GM18502 (cell line): ENCODE measurements at regions not wholly inside any gene's neighbourhood (a gene's known extent, or its start where the extent isn't known, plus 50 kb on each side); places are given as distances from the start of the nearest gene placed in this dataset.
"Not testable (repeated sequence)": the region's sequence is repeated elsewhere in the genome, so short reads cannot be mapped to it uniquely, and the experiment has no call there.

ENCODE experiments used
- ATAC-seq: cut with Tn5 transposase; IDR thresholded peaks from one replicate; pipeline ENCODE4 v1.9.1; 2021; ENCODE audit warnings: mild to moderate bottlenecking; ENCODE audit not compliant: unreplicated experiment, poor library complexity

GRCh38 chr13:105838231-105838630 lies 697.2 kb downstream of the EFNB2 start:
- ATAC-seq: no peak

- not testable (repeated sequence) for ATAC-seq
These were observed 698.2 kb downstream of the EFNB2 start for GRCh38 chr13:105837295-105837694.

GRCh38 chr13:105830821-105831220 lies 704.6 kb downstream of the EFNB2 start:
- ATAC-seq: no peak

GRCh38 chr13:105827111-105827809 lies 708.2 kb downstream of the EFNB2 start:
- no peak for ATAC-seq

GRCh38 chr13:105825071-105825470 lies 710.4 kb downstream of the EFNB2 start:
- ATAC-seq: no peak

- no peak for ATAC-seq
These were observed 714.1 kb downstream of the EFNB2 start for GRCh38 chr13:105821337-105821736.

- ATAC-seq: no peak
These were observed 715.0 kb downstream of the EFNB2 start for GRCh38 chr13:105820415-105820814.

GRCh38 chr13:105817498-105817897 lies 718.0 kb downstream of the EFNB2 start:
- ATAC-seq: no peak

GRCh38 chr13:105816994-105817393 lies 718.5 kb downstream of the EFNB2 start:
- ATAC-seq: no peak

- no peak for ATAC-seq
These were observed 720.6 kb downstream of the EFNB2 start for GRCh38 chr13:105814902-105815250.

GRCh38 chr13:105814219-105814901 lies 721.1 kb downstream of the EFNB2 start:
- no peak for ATAC-seq

GRCh38 chr13:105806628-105806920 lies 728.9 kb downstream of the EFNB2 start:
- no peak for ATAC-seq

GRCh38 chr13:105805892-105806627 lies 729.4 kb downstream of the EFNB2 start:
- no peak for ATAC-seq

- no peak for ATAC-seq
These were observed 730.8 kb downstream of the EFNB2 start for GRCh38 chr13:105804561-105805190.

GRCh38 chr13:105799155-105799554 lies 736.3 kb downstream of the EFNB2 start:
- no peak for ATAC-seq

GRCh38 chr13:105798541-105798940 lies 736.9 kb downstream of the EFNB2 start:
- no peak for ATAC-seq

GRCh38 chr13:105796081-105796480 lies 739.4 kb downstream of the EFNB2 start:
- ATAC-seq: no peak

GRCh38 chr13:105790923-105791322 lies 744.5 kb downstream of the EFNB2 start:
- no peak for ATAC-seq

- no peak for ATAC-seq
These were observed 746.9 kb downstream of the EFNB2 start for GRCh38 chr13:105788530-105788929.

- no peak for ATAC-seq
These were observed 747.8 kb downstream of the EFNB2 start for GRCh38 chr13:105787632-105788031.

- ATAC-seq: no peak
These were observed 750.0 kb downstream of the EFNB2 start for GRCh38 chr13:105785436-105785835.
